HFFc6 (cell line): ENCODE measurements at regions not wholly inside any gene's neighbourhood (a gene's known extent, or its start where the extent isn't known, plus 50 kb on each side); places are given as distances from the start of the nearest gene placed in this dataset.

Source experiments
- DNase-seq: peaks from one replicate; pipeline ENCODE4 v3.0.0-alpha.2; 2018
- H3K27ac Mint-ChIP-seq: 2 replicates; pipeline ENCODE4 v1.8.0; 2020; ENCODE audit warnings: mild to moderate bottlenecking, mixed read lengths
- H3K27me3 Mint-ChIP-seq: 2 replicates; pipeline ENCODE4 v1.8.0; 2021; ENCODE audit warnings: mild to moderate bottlenecking, moderate library complexity, mixed read lengths; ENCODE audit not compliant: insufficient read depth
- H3K36me3 Mint-ChIP-seq: 2 replicates; pipeline ENCODE4 v1.8.0; 2021; ENCODE audit warnings: low read depth, mixed read lengths
- H3K4me1 Mint-ChIP-seq: 2 replicates; pipeline ENCODE4 v1.8.0; 2020; ENCODE audit warnings: low read depth, mixed read lengths
- H3K4me3 Mint-ChIP-seq: 2 replicates; pipeline ENCODE4 v1.8.0; 2020; ENCODE audit warnings: mild to moderate bottlenecking, moderate library complexity, mixed read lengths
- H3K9me3 Mint-ChIP-seq: 2 replicates; pipeline ENCODE4 v1.8.0; 2020; ENCODE audit warnings: mild to moderate bottlenecking, mixed read lengths
- TF ChIP-seq, protein P1 (sequence below): fragments of 200-600 bp; sonication (generic); IDR thresholded peaks from 2 replicates; pipeline ENCODE4 v1.5.0; 2021; ENCODE audit warnings: antibody characterized with exemption, mild to moderate bottlenecking

DNA sequence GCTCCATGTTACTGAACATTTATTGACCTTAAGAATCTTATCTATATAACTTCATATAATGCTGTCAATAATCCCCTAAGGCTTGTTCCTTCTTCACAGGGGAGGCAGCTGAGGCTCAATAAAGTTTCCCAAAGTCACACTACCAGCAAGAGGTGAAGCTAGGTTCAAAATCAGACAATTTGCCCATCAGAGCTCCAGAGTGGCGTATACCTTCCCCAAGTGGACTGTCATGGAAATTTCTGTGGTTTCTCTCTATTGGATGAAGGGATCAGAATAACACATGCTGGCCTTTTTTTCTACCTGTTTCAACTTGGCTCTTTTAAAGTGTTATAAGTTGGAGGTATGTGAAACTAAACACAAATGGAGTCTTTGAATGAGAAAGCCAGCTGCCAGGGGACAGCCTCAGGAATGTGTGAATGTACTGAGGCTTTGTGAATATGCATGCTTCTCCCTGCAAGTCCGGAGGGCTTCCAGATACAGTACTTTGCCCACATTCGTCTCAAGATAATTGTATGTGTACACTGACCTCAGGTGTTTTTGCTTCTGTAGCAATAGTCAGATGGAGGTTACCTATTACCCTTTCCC is 656.3 kb upstream of the CELF2 start:
- H3K4me1 Mint-ChIP-seq: no peaks in the 10 kb centered on the region
- no peak overlapping the region for H3K4me3 Mint-ChIP-seq
- TF ChIP-seq, protein P1, sequence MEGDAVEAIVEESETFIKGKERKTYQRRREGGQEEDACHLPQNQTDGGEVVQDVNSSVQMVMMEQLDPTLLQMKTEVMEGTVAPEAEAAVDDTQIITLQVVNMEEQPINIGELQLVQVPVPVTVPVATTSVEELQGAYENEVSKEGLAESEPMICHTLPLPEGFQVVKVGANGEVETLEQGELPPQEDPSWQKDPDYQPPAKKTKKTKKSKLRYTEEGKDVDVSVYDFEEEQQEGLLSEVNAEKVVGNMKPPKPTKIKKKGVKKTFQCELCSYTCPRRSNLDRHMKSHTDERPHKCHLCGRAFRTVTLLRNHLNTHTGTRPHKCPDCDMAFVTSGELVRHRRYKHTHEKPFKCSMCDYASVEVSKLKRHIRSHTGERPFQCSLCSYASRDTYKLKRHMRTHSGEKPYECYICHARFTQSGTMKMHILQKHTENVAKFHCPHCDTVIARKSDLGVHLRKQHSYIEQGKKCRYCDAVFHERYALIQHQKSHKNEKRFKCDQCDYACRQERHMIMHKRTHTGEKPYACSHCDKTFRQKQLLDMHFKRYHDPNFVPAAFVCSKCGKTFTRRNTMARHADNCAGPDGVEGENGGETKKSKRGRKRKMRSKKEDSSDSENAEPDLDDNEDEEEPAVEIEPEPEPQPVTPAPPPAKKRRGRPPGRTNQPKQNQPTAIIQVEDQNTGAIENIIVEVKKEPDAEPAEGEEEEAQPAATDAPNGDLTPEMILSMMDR: no peak
- H3K27me3 Mint-ChIP-seq: no peaks in the 10 kb centered on the region
- peaks cover 51% of the 10 kb centered on the region for H3K9me3 Mint-ChIP-seq
- H3K36me3 Mint-ChIP-seq: no peaks in the 10 kb centered on the region
- H3K27ac Mint-ChIP-seq: no peak overlapping the region
- DNase-seq: no peak

DNA sequence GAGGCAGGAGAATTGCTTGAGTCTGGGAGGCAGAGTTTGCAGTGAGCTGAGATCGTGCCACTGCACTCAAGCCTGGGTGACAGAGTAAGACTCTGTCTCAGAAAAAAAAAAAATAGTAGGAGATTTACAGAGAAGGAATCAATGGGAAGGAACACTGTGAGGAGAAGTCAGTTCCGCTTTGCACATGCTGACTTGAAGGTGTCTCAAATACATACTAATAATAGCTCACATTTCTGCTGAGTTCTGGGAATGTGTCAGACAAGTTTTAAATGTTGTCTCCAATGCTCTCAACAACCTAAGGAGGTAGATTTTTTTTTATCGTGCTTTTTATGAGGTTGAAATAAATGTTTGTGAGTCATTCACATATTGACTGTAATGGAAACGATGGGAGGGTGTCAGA is 654.9 kb upstream of the CELF2 start:
- no peak overlapping the region for H3K27ac Mint-ChIP-seq

DNA sequence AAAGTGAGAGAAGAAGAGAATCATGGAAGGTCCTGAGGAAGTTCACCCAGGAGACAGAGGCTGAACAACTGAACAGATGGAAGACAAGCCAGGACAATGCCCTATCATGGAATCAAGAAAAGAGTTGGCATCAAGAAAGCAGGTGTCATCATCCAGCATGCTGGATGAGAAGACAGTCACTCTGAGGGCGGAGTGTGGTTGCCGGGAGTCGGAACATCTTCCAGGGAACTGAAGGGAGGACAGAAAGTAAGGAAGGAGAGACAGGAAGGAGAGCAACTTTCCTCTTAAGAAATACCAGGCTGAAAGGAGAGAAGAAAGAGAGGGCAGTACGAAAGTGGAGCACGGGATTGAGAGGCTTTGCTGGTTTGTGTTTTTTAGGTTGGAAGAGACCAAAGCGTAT is 654.5 kb upstream of the CELF2 start:
- no peak overlapping the region for H3K4me3 Mint-ChIP-seq
- DNase-seq: no peak
- no peaks in the 10 kb centered on the region; the same call in 1 of the 2 replicates for H3K36me3 Mint-ChIP-seq
- H3K27me3 Mint-ChIP-seq: no peaks in the 10 kb centered on the region
- no peak overlapping the region for H3K27ac Mint-ChIP-seq
- H3K4me1 Mint-ChIP-seq: no peaks in the 10 kb centered on the region
- peaks cover 55% of the 10 kb centered on the region for H3K9me3 Mint-ChIP-seq
- TF ChIP-seq, protein P1: no peak

More for the DNA sequence above, 654.9 kb upstream of the CELF2 start:
- Mint-ChIP-seq H3K36me3 (no peaks in the 10 kb centered on the region; the same call in 1 of the 2 replicates), H3K4me3 (no peak overlapping the region), H3K9me3 (peaks cover 51% of the 10 kb centered on the region), H3K27me3 (no peaks in the 10 kb centered on the region), H3K4me1 (no peaks in the 10 kb centered on the region)
- no peak for DNase-seq
- TF ChIP-seq, protein P1: no peak

DNA sequence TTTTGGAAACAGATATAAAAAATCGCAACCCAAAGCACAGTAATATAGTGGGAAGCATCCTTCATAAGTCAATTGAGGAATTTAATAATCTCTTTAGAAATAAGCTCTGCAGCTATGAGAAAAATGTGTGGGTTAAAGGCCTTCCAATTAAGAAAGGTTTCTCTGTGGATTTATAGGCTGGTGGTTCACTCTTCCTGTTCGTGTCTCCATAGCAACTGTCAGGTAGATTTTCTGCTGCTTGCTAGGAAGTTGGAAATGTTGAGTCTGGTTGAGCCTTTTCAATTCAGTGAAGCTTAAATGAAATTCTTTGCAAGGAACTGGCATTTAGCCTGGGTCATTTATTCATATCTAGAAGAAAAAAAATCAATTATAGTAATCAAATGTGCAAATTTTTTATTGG is 652.8 kb upstream of the CELF2 start:
- Mint-ChIP-seq H3K9me3 (peaks cover 59% of the 10 kb centered on the region), H3K27ac (no peak overlapping the region), H3K4me1 (no peaks in the 10 kb centered on the region), H3K27me3 (no peaks in the 10 kb centered on the region), H3K4me3 (no peak overlapping the region), H3K36me3 (no peaks in the 10 kb centered on the region; the same call in 1 of the 2 replicates)
- TF ChIP-seq, protein P1: no peak
- no peak for DNase-seq

DNA sequence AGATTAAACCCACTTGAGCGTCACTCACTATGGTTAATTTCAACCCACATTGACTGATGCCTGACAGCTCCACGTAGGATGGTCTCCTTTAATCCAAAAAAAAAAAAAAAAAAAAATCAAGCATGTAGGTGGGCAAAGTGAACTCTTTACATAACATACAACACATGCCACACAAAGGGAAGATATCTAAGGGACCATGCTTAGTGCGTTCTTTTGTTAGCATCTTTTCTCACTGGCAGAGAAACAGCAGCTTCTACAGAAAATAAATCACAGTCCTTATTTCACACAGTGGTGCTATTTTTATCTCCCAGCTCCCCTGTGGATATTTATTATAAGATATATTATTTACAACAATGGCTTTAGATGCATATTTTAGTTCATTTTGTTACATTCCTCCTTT is 652.0 kb upstream of the CELF2 start:
- Mint-ChIP-seq H3K4me3 (no peak overlapping the region), H3K27ac (no peak overlapping the region), H3K27me3 (no peaks in the 10 kb centered on the region), H3K36me3 (no peaks in the 10 kb centered on the region; the same call in 1 of the 2 replicates), H3K4me1 (no peaks in the 10 kb centered on the region), H3K9me3 (peaks cover 61% of the 10 kb centered on the region)
- no peak for DNase-seq
- TF ChIP-seq, protein P1: no peak
